GM12891 (cell line): ENCODE measurements at regions not wholly inside any gene's neighbourhood (a gene's known extent, or its start where the extent isn't known, plus 50 kb on each side); places are given as distances from the start of the nearest gene placed in this dataset.

Experiments
- PAX5 ChIP-seq: IDR thresholded peaks from 2 replicates; pipeline ENCODE4 v1.6.1; 2011; ENCODE audit warnings: low read length, moderate library complexity, mild to moderate bottlenecking; ENCODE audit not compliant: insufficient read depth, severe bottlenecking
- POLR2A ChIP-seq: IDR thresholded peaks from 2 replicates; pipeline ENCODE4 v1.6.1; 2011; ENCODE audit warnings: low read depth, low read length, control low read depth
- POLR2AphosphoS5 ChIP-seq: IDR thresholded peaks from 2 replicates; pipeline ENCODE4 v1.6.1; 2011; ENCODE audit warnings: low read depth, low read length, control low read depth
- POU2F2 ChIP-seq: IDR thresholded peaks from 2 replicates; pipeline ENCODE4 v1.6.1; 2011; ENCODE audit warnings: low read depth, mild to moderate bottlenecking, control low read depth, low read length, moderate library complexity
- SPI1 ChIP-seq: IDR thresholded peaks from 2 replicates; pipeline ENCODE4 v1.6.1; 2011; ENCODE audit warnings: low read depth, low read length, control low read depth
- TAF1 ChIP-seq: IDR thresholded peaks from 2 replicates; pipeline ENCODE4 v1.6.1; 2011; ENCODE audit warnings: low read depth, low read length, control low read depth

DNA sequence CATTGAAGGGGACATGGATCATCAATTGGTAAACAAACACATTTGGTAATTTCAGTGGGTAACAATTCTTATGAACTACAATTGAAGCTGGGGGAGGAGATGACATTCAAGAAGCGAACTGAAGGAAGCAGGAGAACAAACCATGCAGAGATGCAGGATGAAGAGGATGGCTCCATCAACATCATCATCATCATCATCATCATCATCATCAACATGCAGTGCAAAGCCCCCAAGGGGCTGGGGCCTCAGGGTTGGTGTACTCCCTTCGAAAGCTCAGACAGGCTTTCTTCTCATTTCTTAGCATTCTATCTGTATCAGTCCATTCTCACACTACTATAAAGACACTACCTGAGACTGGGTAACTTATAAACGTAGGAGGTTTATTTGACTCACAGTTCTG lies 105.8 kb downstream of the DUSP10 start:
- TF ChIP-seq POLR2A (no peak), POLR2AphosphoS5 (no peak), TAF1 (no peak), PAX5 (no peak), SPI1 (no peak), POU2F2 (no peak)
